B cell (primary cell): ENCODE measurements at regions not wholly inside any gene's neighbourhood (a gene's known extent, or its start where the extent isn't known, plus 50 kb on each side); places are given as distances from the start of the nearest gene placed in this dataset.

Experiments used
- EZH2 ChIP-seq: IDR thresholded peaks from 2 replicates; pipeline ENCODE4 v1.6.1; 2012; ENCODE audit warnings: borderline replicate concordance, low read depth, mild to moderate bottlenecking, moderate library complexity, low read length; ENCODE audit not compliant: insufficient read depth, poor library complexity, severe bottlenecking
- TF ChIP-seq, protein P1 (sequence below): fragments of 200-600 bp; IDR thresholded peaks from one replicate; pipeline ENCODE4 v1.8.0; 2022; ENCODE audit warnings: antibody characterized with exemption, mild to moderate bottlenecking

DNA sequence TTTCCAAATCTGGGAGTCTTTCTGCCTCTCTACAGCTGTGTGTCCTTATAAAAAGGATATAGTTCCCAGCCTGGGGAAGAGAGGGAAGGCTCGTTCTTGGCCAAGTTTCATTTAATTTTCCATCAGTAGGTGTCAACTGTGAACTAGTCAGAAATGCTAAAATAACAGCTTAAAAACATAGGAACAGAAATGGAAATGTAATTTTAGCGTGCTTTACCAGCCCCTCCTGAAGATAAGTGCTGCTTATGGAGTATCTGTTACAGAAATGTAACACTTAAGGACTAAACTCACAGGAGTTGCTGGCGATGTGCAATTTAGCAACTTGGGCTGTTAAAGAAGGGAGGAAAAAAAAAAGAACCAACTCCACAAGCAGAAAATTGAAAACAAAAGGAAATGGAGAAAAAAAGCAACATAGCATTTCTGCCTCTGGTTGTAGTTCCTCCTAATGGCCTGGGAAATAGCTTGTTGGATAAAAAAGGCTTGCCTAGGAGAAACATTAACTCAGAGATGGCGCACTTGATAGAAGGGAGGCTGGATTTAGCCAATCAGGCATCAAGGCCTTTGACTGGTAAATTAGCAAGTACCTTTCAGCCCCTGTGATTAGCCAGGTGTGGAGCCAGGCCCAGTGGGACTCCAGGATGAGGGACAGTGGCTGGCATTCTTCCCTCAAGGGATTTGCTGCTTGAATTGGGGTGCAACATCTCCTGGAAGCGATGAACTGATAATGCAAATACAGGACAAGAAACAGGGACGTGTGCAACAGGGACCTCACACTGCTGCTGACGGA, 84.3 kb downstream of the RPLP1 start:
- TF ChIP-seq, protein P1, sequence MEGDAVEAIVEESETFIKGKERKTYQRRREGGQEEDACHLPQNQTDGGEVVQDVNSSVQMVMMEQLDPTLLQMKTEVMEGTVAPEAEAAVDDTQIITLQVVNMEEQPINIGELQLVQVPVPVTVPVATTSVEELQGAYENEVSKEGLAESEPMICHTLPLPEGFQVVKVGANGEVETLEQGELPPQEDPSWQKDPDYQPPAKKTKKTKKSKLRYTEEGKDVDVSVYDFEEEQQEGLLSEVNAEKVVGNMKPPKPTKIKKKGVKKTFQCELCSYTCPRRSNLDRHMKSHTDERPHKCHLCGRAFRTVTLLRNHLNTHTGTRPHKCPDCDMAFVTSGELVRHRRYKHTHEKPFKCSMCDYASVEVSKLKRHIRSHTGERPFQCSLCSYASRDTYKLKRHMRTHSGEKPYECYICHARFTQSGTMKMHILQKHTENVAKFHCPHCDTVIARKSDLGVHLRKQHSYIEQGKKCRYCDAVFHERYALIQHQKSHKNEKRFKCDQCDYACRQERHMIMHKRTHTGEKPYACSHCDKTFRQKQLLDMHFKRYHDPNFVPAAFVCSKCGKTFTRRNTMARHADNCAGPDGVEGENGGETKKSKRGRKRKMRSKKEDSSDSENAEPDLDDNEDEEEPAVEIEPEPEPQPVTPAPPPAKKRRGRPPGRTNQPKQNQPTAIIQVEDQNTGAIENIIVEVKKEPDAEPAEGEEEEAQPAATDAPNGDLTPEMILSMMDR = no peak
- TF ChIP-seq EZH2 = no peak
